NB4 (cell line): ENCODE measurements at regions not wholly inside any gene's neighbourhood (a gene's known extent, or its start where the extent isn't known, plus 50 kb on each side); places are given as distances from the start of the nearest gene placed in this dataset.
"Not testable (repeated sequence)": the region's sequence is repeated elsewhere in the genome, so short reads cannot be mapped to it uniquely, and the experiment has no call there.

Experiments
- DNase-seq: peaks from one replicate; pipeline ENCODE4 v3.0.0; 2010; ENCODE audit warnings: low read depth
- H3K4me3 ChIP-seq: one replicate; pipeline ENCODE4 v1.5.1; 2011; ENCODE audit warnings: mild to moderate bottlenecking, low read depth, low read length, moderate library complexity
- CTCF ChIP-seq: IDR thresholded peaks from one replicate; pipeline ENCODE4 v1.5.1; 2012; ENCODE audit warnings: low read depth, low read length
- MYC ChIP-seq: IDR thresholded peaks from 2 replicates; pipeline ENCODE4 v1.6.1; 2011; ENCODE audit warnings: low read depth, low read length
- POLR2A ChIP-seq: IDR thresholded peaks from 2 replicates; pipeline ENCODE4 v1.6.1; 2011; ENCODE audit warnings: mild to moderate bottlenecking; ENCODE audit not compliant: insufficient read length; ENCODE audit errors: extremely low read depth
- TF ChIP-seq, protein P1 (sequence below): IDR thresholded peaks from 2 replicates; pipeline ENCODE4 v1.6.1; 2011; ENCODE audit warnings: low read depth, low read length

GRCh38 chr6:94163877-94164276 is 744.5 kb upstream of the EPHA7 start:
- DNase-seq, result no peak
- TF ChIP-seq MYC (no peak), CTCF (no peak), POLR2A (no peak)
- TF ChIP-seq, protein P1, sequence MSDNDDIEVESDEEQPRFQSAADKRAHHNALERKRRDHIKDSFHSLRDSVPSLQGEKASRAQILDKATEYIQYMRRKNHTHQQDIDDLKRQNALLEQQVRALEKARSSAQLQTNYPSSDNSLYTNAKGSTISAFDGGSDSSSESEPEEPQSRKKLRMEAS, result no peak
- no peak overlapping the region for H3K4me3 ChIP-seq

GRCh38 chr6:94150886-94151285 is 731.5 kb upstream of the EPHA7 start:
- H3K4me3 ChIP-seq, result no peak overlapping the region
- no peak for DNase-seq
- TF ChIP-seq CTCF (no peak), MYC (no peak), POLR2A (no peak)
- TF ChIP-seq, protein P1, result no peak

GRCh38 chr6:94144807-94145206 is 725.4 kb upstream of the EPHA7 start:
- no peak overlapping the region for H3K4me3 ChIP-seq
- DNase-seq, result no peak
- TF ChIP-seq MYC (no peak), POLR2A (no peak), CTCF (no peak)
- TF ChIP-seq, protein P1, result no peak

DNA sequence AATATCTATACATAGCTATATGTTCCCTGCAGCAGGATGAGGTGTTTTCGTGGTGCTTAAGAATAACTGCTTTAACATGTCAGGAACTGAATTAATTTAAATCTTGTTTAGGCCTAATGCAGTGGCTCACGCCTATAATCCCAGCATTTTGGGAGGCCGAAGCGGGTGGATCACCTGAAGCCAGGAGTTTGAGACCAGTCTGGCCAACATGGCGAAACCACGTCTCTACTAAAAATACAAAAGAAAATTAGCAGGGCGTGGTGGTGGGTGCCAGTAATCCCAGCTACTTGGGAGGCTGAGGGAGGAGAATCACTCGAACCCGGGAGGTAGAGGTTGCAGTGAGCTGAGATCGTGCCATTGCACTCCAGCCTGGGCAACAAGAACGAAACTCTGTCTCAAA is 717.8 kb upstream of the EPHA7 start:
- DNase-seq, H3K4me3 ChIP-seq: not testable (repeated sequence)

- TF ChIP-seq, protein P1, result no peak
- TF ChIP-seq CTCF (no peak), MYC (no peak), POLR2A (no peak)
- no peak for DNase-seq
- no peak overlapping the region for H3K4me3 ChIP-seq
Measured at GRCh38 chr6:94133106-94133505, 713.7 kb upstream of the EPHA7 start.

DNA sequence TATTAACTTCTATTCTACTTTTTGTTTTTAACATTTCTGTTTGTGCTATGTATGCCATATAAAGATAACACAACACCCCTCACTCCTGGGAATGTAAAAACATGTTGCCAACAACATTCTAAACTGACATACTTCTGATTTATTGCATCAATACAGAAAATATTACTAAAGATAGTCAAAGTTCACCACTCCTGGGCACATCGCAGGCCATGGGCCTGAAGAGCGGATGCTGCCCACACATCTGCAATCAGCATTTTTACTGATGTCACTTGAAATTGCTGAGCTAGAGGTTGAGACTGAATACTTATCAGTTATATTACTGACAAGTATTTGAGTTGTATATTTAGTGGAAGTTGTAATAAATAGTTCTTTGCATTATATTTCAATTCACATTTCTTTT is 711.9 kb upstream of the EPHA7 start:
- TF ChIP-seq, protein P1, result no peak
- TF ChIP-seq POLR2A (no peak), MYC (no peak), CTCF (no peak)
- no peak for DNase-seq
- no peak overlapping the region for H3K4me3 ChIP-seq
